SK-N-SH (cell line): ENCODE measurements at regions not wholly inside any gene's neighbourhood (a gene's known extent, or its start where the extent isn't known, plus 50 kb on each side); places are given as distances from the start of the nearest gene placed in this dataset.

ENCODE experiments used
- CTCF ChIA-PET: fragments of 300-600, 350-600 bp; formaldehyde crosslinking; extraction: SDS; loops from one replicate; lab custom pipeline; 2021; lab: Yijun Ruan, JAX
- POLR2A ChIA-PET: fragments of 350-600 bp; sonication (Branson Sonifier 250); formaldehyde crosslinking; extraction: SDS; loops from one replicate; lab custom pipeline; 2020; ENCODE audit warnings: antibody characterized with exemption, inconsistent platforms; lab: Yijun Ruan, JAX
- DNase-seq: peaks from one replicate; pipeline ENCODE4 v3.0.0; 2012
- H2AFZ ChIP-seq: fragments of 200-600 bp; sonication (generic); 2 replicates; pipeline ENCODE4 v1.8.1; 2016; ENCODE audit warnings: antibody characterized with exemption, mild to moderate bottlenecking, low read depth
- H3F3A ChIP-seq: fragments of 200-600 bp; sonication (generic); replicated peaks from 2 replicates; pipeline ENCODE3; 2016; ENCODE audit warnings: antibody characterized with exemption, mild to moderate bottlenecking; ENCODE audit not compliant: insufficient read depth
- H3K27ac ChIP-seq, 2 experiments: fragments of 200-500 bp in 1 of 2; fragments of 200-600 bp in 1 of 2; sonication (Bioruptor generic) in 1 of 2; sonication (generic), shearing (Covaris generic) in 1 of 2; 2 replicates each; pipeline versions ENCODE4 v1.5.1 to v1.6.1; 2014 to 2016; ENCODE audit warnings: low read depth in 2 of 2, inconsistent platforms in 1 of 2, low read length in 1 of 2, mild to moderate bottlenecking in 1 of 2, mixed read lengths in 1 of 2
- H3K27me3 ChIP-seq: fragments of 200-600 bp; sonication (generic), shearing (Covaris generic); 2 replicates; pipeline ENCODE4 v1.6.1; 2016; ENCODE audit warnings: mixed run types; ENCODE audit not compliant: insufficient read depth
- H3K36me3 ChIP-seq, 2 experiments: fragments of 200-500 bp in 1 of 2; fragments of 200-600 bp in 1 of 2; sonication (Bioruptor generic) in 1 of 2; sonication (generic) in 1 of 2; replicated peaks in 1 of 2; 2 replicates each; pipeline versions ENCODE3 to v1.5.1; 2014 to 2016; ENCODE audit warnings: low read length in 1 of 2, mild to moderate bottlenecking in 1 of 2; ENCODE audit not compliant: insufficient read depth in 2 of 2, control insufficient read depth in 1 of 2
- H3K4me1 ChIP-seq, 2 experiments: fragments of 200-500 bp in 1 of 2; fragments of 200-600 bp in 1 of 2; sonication (Bioruptor generic) in 1 of 2; sonication (generic), shearing (Covaris generic) in 1 of 2; 2 replicates each; pipeline versions ENCODE4 v1.5.1 to v1.6.1; 2014 to 2016; ENCODE audit warnings: low read depth in 1 of 2, low read length in 1 of 2, mixed run types in 1 of 2; ENCODE audit not compliant: insufficient read depth in 2 of 2, control insufficient read depth in 1 of 2
- H3K4me2 ChIP-seq: fragments of 200-600 bp; sonication (generic), shearing (Covaris generic); 2 replicates; pipeline ENCODE4 v1.6.1; 2017; ENCODE audit warnings: mixed run types
- H3K4me3 ChIP-seq, 2 experiments: fragments of 200-500 bp in 1 of 2; fragments of 200-600 bp in 1 of 2; sonication (Bioruptor generic) in 1 of 2; sonication (generic), shearing (Covaris generic) in 1 of 2; 2 replicates each; pipeline versions ENCODE4 v1.5.1 to v1.8.1; 2014 to 2016; ENCODE audit warnings: low read depth in 2 of 2, inconsistent platforms in 1 of 2, low read length in 1 of 2, mild to moderate bottlenecking in 1 of 2, mixed read lengths in 1 of 2, moderate library complexity in 1 of 2
- H3K79me2 ChIP-seq: fragments of 200-600 bp; sonication (generic); 2 replicates; pipeline ENCODE4 v1.8.1; 2017; ENCODE audit warnings: mild to moderate bottlenecking; ENCODE audit not compliant: insufficient read depth
- H3K9ac ChIP-seq: fragments of 200-600 bp; sonication (generic); 2 replicates; pipeline ENCODE4 v1.6.1; 2017; ENCODE audit warnings: mixed run types
- H3K9me2 ChIP-seq: fragments of 200-600 bp; sonication (generic); 2 replicates; pipeline ENCODE4 v1.6.1; 2017; ENCODE audit warnings: mixed run types
- H3K9me3 ChIP-seq: fragments of 200-600 bp; sonication (generic); 2 replicates; pipeline ENCODE4 v1.6.1; 2017; ENCODE audit warnings: mixed run types, mild to moderate bottlenecking, moderate library complexity
- H4K20me1 ChIP-seq: fragments of 200-600 bp; sonication (generic); 2 replicates; pipeline ENCODE4 v1.6.1; 2017; ENCODE audit warnings: mild to moderate bottlenecking, mixed run types; ENCODE audit not compliant: insufficient read depth
- CTCF ChIP-seq: fragments of 200-600 bp; sonication (generic); IDR thresholded peaks from 2 replicates; pipeline ENCODE4 v1.6.1; 2017; ENCODE audit warnings: antibody characterized with exemption, mild to moderate bottlenecking, moderate library complexity
- EP300 ChIP-seq, 2 experiments: IDR thresholded peaks; 2 replicates each; pipeline versions ENCODE4 v1.4.0 to v1.6.1; 2012; ENCODE audit warnings: borderline replicate concordance in 1 of 2, low read depth in 1 of 2, low read length in 1 of 2
- EZH2phosphoT487 ChIP-seq: fragments of 200-600 bp; sonication (generic); IDR thresholded peaks from 2 replicates; pipeline ENCODE4 v1.6.1; 2017; ENCODE audit warnings: low read depth, mixed run types, mild to moderate bottlenecking, antibody characterized with exemption, moderate library complexity, borderline replicate concordance
- FOXM1 ChIP-seq: IDR thresholded peaks from 2 replicates; pipeline ENCODE4 v1.4.0; 2012; ENCODE audit warnings: low read depth, mild to moderate bottlenecking
- IRF3 ChIP-seq: fragments of 150-350 bp; IDR thresholded peaks from 2 replicates; pipeline ENCODE4 v1.6.1; 2016; ENCODE audit warnings: mild to moderate bottlenecking, low read depth, low read length
- POLR2AphosphoS5 ChIP-seq: IDR thresholded peaks from 2 replicates; pipeline ENCODE4 v1.6.1; 2012; ENCODE audit warnings: low read depth, low read length
- REST ChIP-seq: IDR thresholded peaks from 2 replicates; pipeline ENCODE4 v1.6.1; 2012; ENCODE audit warnings: mild to moderate bottlenecking, low read depth, low read length, moderate library complexity
- RXRA ChIP-seq: IDR thresholded peaks from 2 replicates; pipeline ENCODE4 v1.4.0; 2012; ENCODE audit warnings: low read depth, mild to moderate bottlenecking, borderline replicate concordance
- SIN3A ChIP-seq: IDR thresholded peaks from 2 replicates; pipeline ENCODE4 v1.6.1; 2012; ENCODE audit warnings: low read depth, mild to moderate bottlenecking, low read length, moderate library complexity, borderline replicate concordance
- TCF12 ChIP-seq: IDR thresholded peaks from 2 replicates; pipeline ENCODE4 v1.4.0; 2012
- TEAD4 ChIP-seq: IDR thresholded peaks from 2 replicates; pipeline ENCODE4 v1.4.0; 2012; ENCODE audit warnings: mild to moderate bottlenecking, borderline replicate concordance; ENCODE audit not compliant: insufficient read depth
- USF2 ChIP-seq: fragments of 150-350 bp; IDR thresholded peaks from 2 replicates; pipeline ENCODE4 v1.6.1; 2017; ENCODE audit warnings: antibody characterized with exemption, low read length, low read depth, borderline replicate concordance
- ZBTB33 ChIP-seq: IDR thresholded peaks from 2 replicates; pipeline ENCODE4 v1.4.0; 2012; ENCODE audit warnings: low read depth, borderline replicate concordance
- WGBS: methylation state at CpG from one replicate; pipeline ENCODE4 v1.1.6; 2017; ENCODE audit warnings: low lambda C conversion rate; 5-methylcytosine and 5-hydroxymethylcytosine counted together

- ChIA-PET POLR2A (no interaction called here), CTCF (no interaction called here)
- no peak overlapping the region for H3K4me3 ChIP-seq
- no peaks in the 10 kb centered on the region for H3K79me2 ChIP-seq
- no peaks in the 10 kb centered on the region for H3K9me2 ChIP-seq
- H3K27ac ChIP-seq, result no peak overlapping the region
- no peaks in the 10 kb centered on the region for H3K27me3 ChIP-seq
- no peaks in the 10 kb centered on the region for H3K4me1 ChIP-seq
- no peak overlapping the region for H3K9ac ChIP-seq
- H2AFZ ChIP-seq, result no peak overlapping the region
- H3K4me2 ChIP-seq, result no peak overlapping the region
- TF ChIP-seq EP300 (IDR thresholded peaks at IDR 0.05; ENCODE audit: borderline replicate concordance in 1 of 2, low read depth in 1 of 2, low read length in 1 of 2) (no peak), POLR2AphosphoS5 (no peak), FOXM1 (no peak), TEAD4 (no peak), TCF12 (no peak), CTCF (no peak), SIN3A (no peak), IRF3 (no peak), REST (no peak), RXRA (no peak), USF2 (no peak), EZH2phosphoT487 (no peak), ZBTB33 (no peak)
- 39% methylated on average over 4 of the region's 4 CpGs for WGBS
- no peaks in the 10 kb centered on the region for H3K36me3 ChIP-seq
- no peaks in the 10 kb centered on the region for H3K9me3 ChIP-seq
- DNase-seq, result no peak
- H4K20me1 ChIP-seq, result no peaks in the 10 kb centered on the region
- H3F3A ChIP-seq, result no peaks in the 10 kb centered on the region
Measured at GRCh38 chr3:6079011-6079410, 781.9 kb upstream of the GRM7 start.
